OCI-LY3 (cell line): ENCODE measurements at regions not wholly inside any gene's neighbourhood (a gene's known extent, or its start where the extent isn't known, plus 50 kb on each side); places are given as distances from the start of the nearest gene placed in this dataset.

Experiments
- CTCF ChIP-seq: fragments of 200-600, 300-600 bp; sonication (generic); IDR thresholded peaks from 2 replicates; pipeline ENCODE4 v1.5.1; 2014; ENCODE audit warnings: antibody characterized with exemption, low read length, low read depth
- EZH2phosphoT487 ChIP-seq: fragments of 200-600 bp; shearing (Covaris generic); IDR thresholded peaks from 2 replicates; pipeline ENCODE4 v1.6.1; 2018; ENCODE audit warnings: antibody characterized with exemption, mixed run types, low read depth

GRCh38 chr7:51368334-51368733 lies 51.7 kb upstream of the COBL start:
- no peak for TF ChIP-seq CTCF
- no peak for TF ChIP-seq EZH2phosphoT487
